ENCODE measurements at regions not wholly inside any gene's neighbourhood (a gene's known extent, or its start where the extent isn't known, plus 50 kb on each side); places are given as distances from the start of the nearest gene placed in this dataset.

DNA sequence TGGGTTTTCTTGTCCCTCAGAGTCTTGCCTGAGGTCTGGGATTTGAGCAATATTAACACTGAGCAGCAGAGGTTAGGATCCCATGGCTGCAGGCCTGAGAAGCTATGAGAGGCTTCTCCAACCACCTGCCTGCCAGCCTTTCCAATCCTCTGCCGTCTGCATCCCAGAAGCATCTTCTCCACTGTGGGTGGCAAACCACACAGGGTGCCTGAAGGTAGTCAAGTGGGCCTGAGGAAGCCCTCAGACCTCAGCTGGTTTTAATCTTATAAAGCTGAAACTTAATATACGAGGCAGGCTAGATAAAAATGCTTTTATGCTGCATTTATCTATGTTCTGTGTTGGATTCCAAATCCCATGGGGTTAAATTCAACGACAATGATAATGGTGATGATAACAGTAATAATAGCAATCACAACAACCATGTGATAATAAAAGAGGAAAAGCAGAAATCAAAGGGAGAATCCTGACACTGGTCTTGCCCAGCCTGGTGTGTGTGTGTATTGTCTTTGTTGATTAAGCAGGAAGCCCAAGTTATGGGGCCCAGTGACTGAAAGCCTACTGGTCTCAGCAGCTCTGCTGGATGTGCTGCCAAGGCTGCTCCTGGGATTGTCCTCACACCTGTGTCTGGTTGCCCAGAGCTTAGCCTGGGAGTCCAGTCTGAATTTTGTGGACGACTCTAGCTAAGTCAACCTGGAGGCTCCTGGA, 59.7 kb upstream of the LDAH start:
- DNase-seq (ENCODE audit: low read depth) = no peak
- TF ChIP-seq CTCF (IDR thresholded peaks at IDR 0.05; ENCODE audit: insufficient read depth, low read depth, low read length, missing control alignments) = no peak
- no peak overlapping the region for H3K4me3 ChIP-seq (ENCODE audit: low read length)

GRCh38 chr2:20880221-20880771, 57.4 kb upstream of the LDAH start:
- TF ChIP-seq CTCF (IDR thresholded peaks at IDR 0.05; ENCODE audit: insufficient read depth, low read depth, low read length, missing control alignments) = no peak
- no peak for DNase-seq (ENCODE audit: low read depth)

GRCh38 chr2:20879221-20879620, 56.3 kb upstream of the LDAH start:
- H3K4me3 ChIP-seq (ENCODE audit: low read length) = no peak overlapping the region
- DNase-seq (ENCODE audit: low read depth) = no peak
- no peak for TF ChIP-seq CTCF (IDR thresholded peaks at IDR 0.05; ENCODE audit: insufficient read depth, low read depth, low read length, missing control alignments)

More at GRCh38 chr2:20880221-20880771, 57.4 kb upstream of the LDAH start:
- no peak overlapping the region for H3K4me3 ChIP-seq (ENCODE audit: low read length)

DNA sequence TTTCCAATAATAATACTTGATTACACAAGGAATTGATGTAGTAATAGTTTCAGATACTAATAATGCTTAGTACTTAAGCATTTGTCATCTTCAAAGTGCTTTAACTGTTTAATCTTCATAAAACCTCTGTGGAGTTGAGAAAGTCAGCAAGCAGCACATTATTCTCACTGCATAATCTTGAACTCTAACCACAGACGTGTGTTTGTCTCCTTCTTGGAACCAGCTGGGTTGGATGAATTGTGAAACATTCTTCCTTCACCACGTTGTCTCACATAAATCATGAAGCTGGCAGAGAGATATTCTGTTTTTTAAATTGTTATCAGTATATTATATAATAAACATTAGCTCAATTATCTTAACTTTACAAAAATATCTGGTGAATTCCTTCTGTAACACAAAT, 55.1 kb upstream of the LDAH start:
- no peak for TF ChIP-seq CTCF (IDR thresholded peaks at IDR 0.05; ENCODE audit: insufficient read depth, low read depth, low read length, missing control alignments)
- DNase-seq (ENCODE audit: low read depth) = no peak
- no peak overlapping the region for H3K4me3 ChIP-seq (ENCODE audit: low read length)

Data from epithelial cell of esophagus (primary cell).